BE2C (cell line): ENCODE measurements at regions not wholly inside any gene's neighbourhood (a gene's known extent, or its start where the extent isn't known, plus 50 kb on each side); places are given as distances from the start of the nearest gene placed in this dataset.
"Not testable (repeated sequence)": the region's sequence is repeated elsewhere in the genome, so short reads cannot be mapped to it uniquely, and the experiment has no call there.

Experiments used
- DNase-seq: peaks from one replicate; pipeline ENCODE4 v3.0.0-alpha.2; 2020
- H3K27me3 ChIP-seq: fragments of 250-450 bp; sonication (Bioruptor Pico); 2 replicates; pipeline ENCODE4 v1.5.1; 2020; ENCODE audit warnings: mild to moderate bottlenecking
- H3K36me3 ChIP-seq: fragments of 250-450 bp; sonication (Bioruptor Pico); 2 replicates; pipeline ENCODE4 v1.5.1; 2020; ENCODE audit warnings: mild to moderate bottlenecking
- H3K4me1 ChIP-seq: fragments of 250-450 bp; sonication (Bioruptor Pico); 2 replicates; pipeline ENCODE4 v1.5.1; 2020
- H3K4me3 ChIP-seq: 2 replicates; pipeline ENCODE4 v1.5.1; 2011; ENCODE audit warnings: low read depth, low read length
- H3K9me3 ChIP-seq: fragments of 250-450 bp; sonication (Bioruptor Pico); 2 replicates; pipeline ENCODE4 v1.5.1; 2020
- TF ChIP-seq, protein P1 (sequence below): IDR thresholded peaks from 2 replicates; pipeline ENCODE4 v1.5.1; 2012; ENCODE audit warnings: mild to moderate bottlenecking, low read depth, low read length

DNA sequence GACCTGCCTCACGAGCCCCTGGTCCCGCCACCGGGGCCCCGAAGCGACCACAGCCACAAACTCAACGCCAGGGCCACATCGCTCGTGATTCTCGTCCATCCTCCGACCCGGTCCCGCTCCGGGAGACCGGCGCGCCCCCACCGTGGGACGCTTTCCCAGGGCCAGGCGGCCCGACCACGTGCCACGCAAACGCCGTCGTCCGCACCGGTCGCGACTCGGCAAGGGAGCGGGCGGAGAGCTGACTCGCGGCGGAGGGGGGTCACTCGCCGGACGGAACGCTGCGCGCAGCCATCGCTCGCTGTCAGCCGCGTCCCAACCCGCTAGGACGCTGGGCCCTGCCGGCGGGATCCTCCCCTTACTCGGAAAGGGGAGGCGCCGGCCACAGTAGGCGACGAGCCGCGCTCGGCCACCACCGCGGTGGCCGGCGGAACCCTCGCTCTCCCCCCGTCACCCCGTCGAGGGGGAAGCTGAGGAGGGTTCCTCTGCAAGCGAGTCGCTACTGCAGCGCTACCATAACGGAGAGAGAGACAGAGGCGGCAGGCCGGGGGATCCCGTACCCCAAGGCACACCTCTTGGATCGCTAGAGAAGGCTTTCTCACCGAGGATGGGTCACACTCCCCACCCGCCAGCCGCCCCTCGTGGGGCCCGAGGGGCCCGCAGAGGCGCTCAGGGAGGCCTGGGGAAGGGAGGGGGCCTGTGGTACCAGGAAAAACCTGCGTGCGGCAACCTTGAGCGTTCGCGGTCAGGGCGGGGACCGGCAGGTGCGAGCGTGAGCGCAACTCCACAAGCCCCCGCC is 511.8 kb upstream of the ZNF337 start:
- H3K4me1 ChIP-seq: no peaks in the 10 kb centered on the region
- no peak for DNase-seq
- H3K27me3 ChIP-seq: peaks cover 18% of the 10 kb centered on the region
- TF ChIP-seq, protein P1, sequence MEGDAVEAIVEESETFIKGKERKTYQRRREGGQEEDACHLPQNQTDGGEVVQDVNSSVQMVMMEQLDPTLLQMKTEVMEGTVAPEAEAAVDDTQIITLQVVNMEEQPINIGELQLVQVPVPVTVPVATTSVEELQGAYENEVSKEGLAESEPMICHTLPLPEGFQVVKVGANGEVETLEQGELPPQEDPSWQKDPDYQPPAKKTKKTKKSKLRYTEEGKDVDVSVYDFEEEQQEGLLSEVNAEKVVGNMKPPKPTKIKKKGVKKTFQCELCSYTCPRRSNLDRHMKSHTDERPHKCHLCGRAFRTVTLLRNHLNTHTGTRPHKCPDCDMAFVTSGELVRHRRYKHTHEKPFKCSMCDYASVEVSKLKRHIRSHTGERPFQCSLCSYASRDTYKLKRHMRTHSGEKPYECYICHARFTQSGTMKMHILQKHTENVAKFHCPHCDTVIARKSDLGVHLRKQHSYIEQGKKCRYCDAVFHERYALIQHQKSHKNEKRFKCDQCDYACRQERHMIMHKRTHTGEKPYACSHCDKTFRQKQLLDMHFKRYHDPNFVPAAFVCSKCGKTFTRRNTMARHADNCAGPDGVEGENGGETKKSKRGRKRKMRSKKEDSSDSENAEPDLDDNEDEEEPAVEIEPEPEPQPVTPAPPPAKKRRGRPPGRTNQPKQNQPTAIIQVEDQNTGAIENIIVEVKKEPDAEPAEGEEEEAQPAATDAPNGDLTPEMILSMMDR: no peak
- no peaks in the 10 kb centered on the region for H3K36me3 ChIP-seq
- no peaks in the 10 kb centered on the region; the same call in 1 of the 2 replicates for H3K9me3 ChIP-seq
- no peak overlapping the region for H3K4me3 ChIP-seq

DNA sequence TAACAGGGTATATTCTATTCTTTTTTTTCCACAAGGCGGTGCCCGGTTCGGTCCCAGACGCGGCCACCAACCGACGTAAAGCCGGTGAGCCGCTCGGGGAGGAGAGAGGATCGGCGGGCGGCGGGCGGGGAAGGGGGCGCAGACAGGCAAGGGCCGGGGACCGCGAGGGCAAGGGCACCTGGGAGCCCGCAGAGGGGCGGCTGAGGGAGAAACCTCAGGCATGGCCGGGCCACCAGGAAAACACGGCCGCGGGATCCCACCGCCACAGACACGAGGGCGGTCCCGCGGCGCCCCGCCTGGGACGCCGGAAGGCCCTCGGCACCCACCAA is 511.3 kb upstream of the ZNF337 start:
- not testable (repeated sequence) for H3K36me3 ChIP-seq, H3K4me3 ChIP-seq, DNase-seq, H3K4me1 ChIP-seq, H3K9me3 ChIP-seq
- peaks cover 18% of the 10 kb centered on the region for H3K27me3 ChIP-seq

DNA sequence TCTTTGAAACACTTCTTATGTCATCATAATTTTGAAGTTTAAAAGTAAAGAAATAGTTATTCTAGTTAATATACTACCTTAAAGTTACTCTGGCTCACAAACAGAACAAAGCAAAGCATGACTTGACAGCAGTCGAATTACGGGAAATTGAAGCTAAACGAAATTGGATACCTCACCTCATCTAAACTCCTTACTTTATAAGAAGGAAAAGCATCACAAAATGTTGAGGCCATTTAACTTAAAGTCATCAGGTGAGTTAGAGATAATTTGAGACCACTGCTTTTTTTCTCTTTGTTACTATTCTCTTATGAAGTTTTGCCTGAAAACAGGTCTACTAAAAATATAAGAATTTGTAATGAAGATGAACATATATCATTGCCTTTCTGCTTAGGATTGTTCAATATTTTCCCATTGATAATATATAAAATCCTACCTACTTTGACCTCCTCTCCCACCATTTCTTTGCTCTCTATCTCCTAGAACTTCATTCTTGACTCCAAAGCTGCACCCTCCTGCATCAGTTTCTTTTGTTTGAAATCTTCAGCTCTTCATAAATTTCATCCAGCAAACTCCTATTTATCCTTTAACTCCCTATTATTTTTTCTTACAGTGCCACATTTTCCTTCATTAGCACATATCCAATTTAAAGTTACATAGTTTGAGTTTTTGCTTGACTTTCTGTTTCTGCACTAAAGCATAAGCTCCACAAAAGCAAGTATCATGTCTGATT is 510.7 kb upstream of the ZNF337 start:
- no peak overlapping the region for H3K4me3 ChIP-seq
- TF ChIP-seq, protein P1: no peak

DNA sequence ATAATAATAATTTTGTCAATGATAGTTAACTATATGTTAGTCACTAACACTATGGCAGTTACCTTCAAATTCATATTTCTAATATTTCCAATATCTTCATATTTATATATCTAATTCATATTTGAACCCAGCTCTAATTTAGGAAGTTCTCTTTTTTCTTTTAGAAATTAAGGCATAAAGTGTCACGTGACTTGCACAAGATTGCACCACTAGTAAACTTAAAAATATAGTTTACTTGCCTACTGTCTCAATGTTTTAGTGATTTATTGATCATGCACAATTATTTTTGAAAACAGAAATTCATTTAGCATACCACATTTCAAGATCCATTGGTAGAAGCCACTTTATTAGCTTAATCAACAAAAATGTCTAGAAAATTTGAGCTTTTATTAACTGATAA is 508.7 kb upstream of the ZNF337 start:
- DNase-seq: no peak
- TF ChIP-seq, protein P1: no peak
- H3K27me3 ChIP-seq: peaks cover 18% of the 10 kb centered on the region
- H3K36me3 ChIP-seq: no peaks in the 10 kb centered on the region
- no peak overlapping the region for H3K4me3 ChIP-seq
- H3K9me3 ChIP-seq: no peaks in the 10 kb centered on the region; the same call in 1 of the 2 replicates
- no peaks in the 10 kb centered on the region for H3K4me1 ChIP-seq

More for the DNA sequence above, 510.7 kb upstream of the ZNF337 start:
- DNase-seq: no peak
- Histone ChIP-seq H3K9me3 (no peaks in the 10 kb centered on the region; the same call in 1 of the 2 replicates), H3K27me3 (peaks cover 18% of the 10 kb centered on the region), H3K36me3 (no peaks in the 10 kb centered on the region), H3K4me1 (no peaks in the 10 kb centered on the region)

DNA sequence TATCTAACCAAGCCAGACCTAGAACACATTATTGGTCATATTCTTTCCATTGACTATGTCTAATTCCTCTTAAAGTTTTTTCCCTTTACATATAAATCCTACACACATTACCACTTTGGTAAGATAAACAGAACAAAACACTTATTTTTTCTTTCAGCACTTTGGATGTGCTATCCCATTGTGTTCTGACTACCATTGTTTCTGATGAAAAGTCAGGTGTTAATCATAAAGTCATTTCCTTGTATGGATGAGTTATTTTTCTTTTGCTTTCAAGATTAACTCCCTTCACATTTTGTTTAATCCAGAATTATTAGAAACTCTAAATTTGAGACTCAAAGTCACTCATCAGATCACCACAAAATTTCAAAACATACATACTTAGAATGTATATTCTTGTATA is 504.4 kb upstream of the ZNF337 start:
- H3K4me3 ChIP-seq, H3K27me3 ChIP-seq, H3K4me1 ChIP-seq, H3K36me3 ChIP-seq, DNase-seq, H3K9me3 ChIP-seq: not testable (repeated sequence)

DNA sequence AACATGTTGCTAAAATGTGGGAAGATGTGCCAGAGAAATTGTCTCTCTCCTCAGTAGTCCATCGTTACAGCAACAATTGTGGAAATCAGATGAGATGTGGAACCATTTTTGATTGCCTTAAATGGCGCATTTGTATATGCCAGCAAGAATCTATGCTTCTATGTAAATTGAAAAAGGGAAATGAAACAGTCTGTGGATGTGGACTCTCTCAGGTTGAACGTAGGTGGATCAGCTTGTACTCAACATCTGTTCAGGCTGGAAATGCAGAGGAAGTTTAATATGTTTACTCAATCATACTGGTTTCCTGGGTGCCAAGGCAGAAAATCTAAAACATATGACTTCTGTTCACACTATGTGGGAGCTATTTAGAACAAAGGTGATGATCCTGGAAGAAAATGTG is 490.7 kb upstream of the ZNF337 start:
- not testable (repeated sequence) for H3K36me3 ChIP-seq, DNase-seq, H3K9me3 ChIP-seq, H3K4me1 ChIP-seq, H3K4me3 ChIP-seq, H3K27me3 ChIP-seq

DNA sequence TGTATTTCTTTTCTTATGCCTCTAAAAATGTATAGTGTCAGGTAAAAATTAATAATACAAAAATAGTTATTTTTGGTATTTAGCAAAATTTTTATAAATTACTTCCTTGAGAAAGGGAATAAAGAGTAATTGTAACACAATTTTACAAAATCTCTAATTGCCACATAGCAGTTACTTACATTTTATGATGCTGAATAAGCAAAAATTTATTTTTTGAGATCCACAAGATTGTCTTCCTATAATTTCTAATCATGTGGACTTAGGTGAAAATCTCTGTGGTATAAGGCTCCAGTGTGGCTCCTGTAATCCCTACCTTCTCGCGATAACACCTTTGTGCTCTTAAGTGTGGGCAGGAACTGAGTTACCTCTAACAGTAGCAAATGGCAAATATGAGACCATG is 487.1 kb upstream of the ZNF337 start:
- not testable (repeated sequence) for H3K9me3 ChIP-seq, H3K36me3 ChIP-seq, H3K4me3 ChIP-seq, H3K27me3 ChIP-seq, H3K4me1 ChIP-seq, DNase-seq

DNA sequence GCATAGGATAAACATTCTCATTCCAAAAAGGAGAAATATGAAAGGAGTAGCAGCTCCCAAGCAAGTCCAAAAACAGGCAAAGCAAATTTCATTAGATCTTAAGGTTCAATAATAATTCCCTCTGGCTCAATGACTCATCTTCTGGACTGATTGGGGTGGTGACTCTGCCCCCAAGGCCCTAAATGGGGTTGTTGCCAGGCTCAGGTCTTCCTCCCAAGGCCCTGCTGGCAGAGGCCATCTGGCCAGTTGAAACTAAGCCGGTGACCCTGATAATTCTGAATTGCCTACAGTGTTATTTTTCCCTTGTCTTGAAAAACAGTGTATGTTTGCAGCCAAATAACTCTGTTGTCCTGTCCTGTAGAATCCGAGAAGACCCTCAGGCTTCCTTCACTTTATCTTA is 484.7 kb upstream of the ZNF337 start:
- not testable (repeated sequence) for H3K4me1 ChIP-seq, H3K4me3 ChIP-seq, H3K9me3 ChIP-seq, DNase-seq, H3K36me3 ChIP-seq, H3K27me3 ChIP-seq

DNA sequence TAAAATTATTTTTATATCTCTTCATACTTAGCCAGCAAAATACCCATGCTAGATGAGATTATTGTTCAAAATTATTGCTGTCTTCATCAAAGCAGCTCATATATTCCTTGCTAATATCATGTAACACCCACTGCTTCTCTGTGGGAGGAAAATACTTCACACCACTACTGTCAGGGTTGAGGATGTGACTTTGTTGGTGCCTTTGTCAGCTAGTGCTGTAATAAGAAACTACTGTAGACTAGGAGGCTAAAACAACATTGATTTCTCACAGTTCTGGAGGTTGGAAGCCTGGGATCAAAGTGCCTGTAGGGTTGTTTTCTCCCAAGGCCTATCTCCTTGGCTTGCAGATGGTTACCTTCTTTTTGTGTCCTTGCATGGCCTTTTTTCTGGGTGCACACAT is 475.2 kb upstream of the ZNF337 start:
- H3K36me3 ChIP-seq, H3K4me1 ChIP-seq, DNase-seq, H3K4me3 ChIP-seq, H3K9me3 ChIP-seq, H3K27me3 ChIP-seq: not testable (repeated sequence)
